Heart right ventricle (tissue), 16 donors: ENCODE measurements at regions not wholly inside any gene's neighbourhood (a gene's known extent, or its start where the extent isn't known, plus 50 kb on each side); places are given as distances from the start of the nearest gene placed in this dataset.
"Not testable (repeated sequence)": the region's sequence is repeated elsewhere in the genome, so short reads cannot be mapped to it uniquely, and the experiment has no call there.

Experiments
- ATAC-seq, 8 donors: fragments of 200-7000 bp; cut with Tn5 transposase; one replicate each; pipeline ENCODE4 v1.9.1; 2020; ENCODE audit warnings: mild to moderate bottlenecking in 8 of 8, moderate library complexity in 8 of 8, moderate number of reproducible peaks in 1 of 8
- DNase-seq, 2 donors: peaks; one replicate each; pipeline ENCODE4 v3.0.0-alpha.2; 2020
- H3K27ac ChIP-seq, 10 donors: fragments of 200-600 bp; sonication (generic) in 2 of 10; one replicate each; pipeline versions ENCODE4 v1.5.0 to v1.8.0; 2020 to 2022; ENCODE audit warnings: mild to moderate bottlenecking in 3 of 10
- H3K27me3 ChIP-seq, 7 donors: fragments of 200-600 bp; one replicate each; pipeline ENCODE4 v1.8.0; 2021 to 2022; ENCODE audit warnings: mild to moderate bottlenecking in 2 of 7
- H3K36me3 ChIP-seq, 9 donors: fragments of 200-600 bp; sonication (generic) in 1 of 9; one replicate each; pipeline versions ENCODE4 v1.5.0 to v1.8.0; 2020 to 2022; ENCODE audit warnings: mild to moderate bottlenecking in 2 of 9
- H3K4me1 ChIP-seq, 9 donors: fragments of 200-600 bp; sonication (generic) in 1 of 9; one replicate each; pipeline versions ENCODE4 v1.5.0 to v1.8.0; 2020 to 2022; ENCODE audit warnings: mild to moderate bottlenecking in 4 of 9
- H3K4me3 ChIP-seq, 10 donors: fragments of 200-600 bp; sonication (generic) in 2 of 10; one replicate each; pipeline versions ENCODE4 v1.5.0 to v1.8.0; 2020 to 2022; ENCODE audit warnings: mild to moderate bottlenecking in 7 of 10, moderate library complexity in 2 of 10
- H3K9me3 ChIP-seq, 11 donors: fragments of 200-600 bp in 10 of 11; sonication (generic) in 2 of 11; one replicate each; pipeline versions ENCODE4 v1.5.0 to v1.8.0; 2013 to 2022; ENCODE audit warnings: mild to moderate bottlenecking in 2 of 11, control low read depth in 1 of 11, moderate library complexity in 1 of 11
- CTCF ChIP-seq, 9 donors: fragments of 200-600 bp; sonication (generic) in 2 of 9; IDR thresholded peaks; one replicate each; pipeline versions ENCODE4 v1.5.0 to v1.8.0; 2021 to 2022; ENCODE audit warnings: antibody characterized with exemption in 9 of 9, mild to moderate bottlenecking in 5 of 9, moderate library complexity in 1 of 9
- WGBS, 2 donors: extraction: QIAGEN DNeasy Blood & Tissue Kit; methylation state at CpG; one replicate each; pipeline ENCODE4 v1.1.7; 2013; ENCODE audit warnings: inconsistent platforms in 1 of 2; 5-methylcytosine and 5-hydroxymethylcytosine counted together
- intact Hi-C, 10 donors: fragments of 100-400 bp; cut with DNase I; formaldehyde crosslinking; loops; one replicate each; pipeline versions ENCODE4 v1.11.1 to v1.14.2; 2022
- donor health status: Arrhythmogenic right ventricular cardiomyopathy.
- donor health status: ischemic (EF 13 %, LVEDD 7.1; RV severe dilation, severe dysfunction).
- donor health status: healthy with polysubstance abuse.
- donor health status: DM: no; HTN: yes; CAD: no.
- donor health status: DM: no; HTN: no; CAD: no.
- donor health status: ischemic (EF 25% LVEDD 6.9; RV normal size, moderate dysfunction).
- donor health status: ischemic (EF 25% LVEDD 5.7; RV mildly dilated, moderate dysfunction).
- donor health status: healthy.
- donor health status: DM: yes; HTN: yes; CAD: no.
- donor health status: Ischemic cardiomyopathy.
- donor health status: ischemic (EF 35%, LVEDD 5.7; RV mildly dilated, moderate dysfunction).
- donor health status: nonischemic (EF 11% LVEDD 7.7; RV severe dilation, severe dysfunction).
- donor health status: DM: yes; HTN: yes; CAD: no.
- donor health status: PGD.
- donor health status: ischemic (EF 29% LVEDD 5.4; RV normal size, mild dysfunction).
- donor health status: nonischemic (EF 23%, LVEDD 6.1; RV moderate dilation, normal function).

- Histone ChIP-seq H3K9me3 (peaks cover 0 to 6% (median 0%) of the 10 kb centered on the region in 11 donors), H3K4me3 (no peak overlapping the region), H3K4me1 (peaks cover 0 to 42% (median 24%) of the 10 kb centered on the region in 9 donors), H3K27me3 (no peaks in the 10 kb centered on the region), H3K36me3 (no peaks in the 10 kb centered on the region), H3K27ac (no peak overlapping the region)
- intact Hi-C loops, result loop anchor here in 6 of 10 donors (5.0 to 10.0 kb wide), 5 partner anchors 139 to 1028 kb away; partner anchors contain the start of gene BTG1 (in 1 of the 6)
- ATAC-seq, result no peak
- 83 to 97% methylated on average over 3 of the region's 3 CpGs for whole genome bisulfite sequencing, 2 donors
- no peak for TF ChIP-seq CTCF (IDR thresholded peaks at IDR 0.05)
- no peak for DNase-seq
Observed at GRCh38 chr12:92413286-92413685, 267.6 kb upstream of the BTG1 start.

DNA sequence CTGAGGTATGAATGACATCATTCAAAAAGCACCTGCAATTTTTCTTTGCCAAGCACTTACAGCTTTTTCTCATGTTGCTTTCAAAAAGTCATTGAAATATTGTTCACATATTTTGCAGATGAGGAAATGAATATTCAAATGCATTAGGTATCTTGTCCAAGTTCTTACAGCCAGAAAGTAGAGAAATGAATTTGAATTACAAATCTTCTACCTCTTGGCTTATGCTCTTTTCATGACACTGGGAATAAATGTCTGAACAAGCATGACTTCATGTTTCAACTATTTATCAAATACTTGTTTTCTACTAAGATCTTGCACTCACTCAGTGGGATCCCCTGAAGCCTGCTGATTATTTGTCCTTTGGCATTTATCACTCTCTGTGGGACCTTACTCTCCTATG is 267.2 kb upstream of the BTG1 start:
- Histone ChIP-seq H3K27me3 (no peaks in the 10 kb centered on the region), H3K4me3 (no peak overlapping the region), H3K36me3 (no peaks in the 10 kb centered on the region), H3K4me1 (peaks cover 0 to 43% (median 24%) of the 10 kb centered on the region in 9 donors), H3K27ac (no peak overlapping the region), H3K9me3 (peaks cover 0 to 10% (median 0%) of the 10 kb centered on the region in 11 donors)
- TF ChIP-seq CTCF (IDR thresholded peaks at IDR 0.05), result no peak
- intact Hi-C loops, result loop anchor here in 6 of 10 donors (5.0 to 10.0 kb wide), 5 partner anchors 139 to 1028 kb away; partner anchors contain the start of gene BTG1 (in 1 of the 6)
- no peak for ATAC-seq
- no peak for DNase-seq

- 42 to 51% methylated on average over 2 of the region's 2 CpGs for WGBS, 2 donors
- no peak for TF ChIP-seq CTCF (IDR thresholded peaks at IDR 0.05)
- DNase-seq (no peak), ATAC-seq (peak in 6 of 8 donors; percentile 24 to 77 (median 66))
- Histone ChIP-seq H3K9me3 (peaks cover 0 to 10% (median 0%) of the 10 kb centered on the region in 11 donors), H3K36me3 (no peaks in the 10 kb centered on the region), H3K4me3 (no peak overlapping the region), H3K4me1 (peaks cover 0 to 44% (median 24%) of the 10 kb centered on the region in 9 donors), H3K27ac (peak overlapping the region in 4 of 10 donors; percentile 28 to 51 (median 39)), H3K27me3 (no peaks in the 10 kb centered on the region)
- intact Hi-C loops, result loop anchor here in 6 of 10 donors (5.0 to 10.0 kb wide), 5 partner anchors 141 to 1027 kb away; partner anchors contain the start of gene BTG1 (in 1 of the 6)
Observed at GRCh38 chr12:92411687-92412086, 266.0 kb upstream of the BTG1 start.

GRCh38 chr12:92408072-92408900 is 262.6 kb upstream of the BTG1 start:
- DNase-seq (peak; percentile 11 to 23), ATAC-seq (peak in 5 of 8 donors; percentile 26 to 93 (median 82))
- intact Hi-C loops, result loop anchor here in 1 of 10 donors (10.0 kb wide), 1 partner anchor 263 kb away; the partner anchor contains the start of gene BTG1

DNA sequence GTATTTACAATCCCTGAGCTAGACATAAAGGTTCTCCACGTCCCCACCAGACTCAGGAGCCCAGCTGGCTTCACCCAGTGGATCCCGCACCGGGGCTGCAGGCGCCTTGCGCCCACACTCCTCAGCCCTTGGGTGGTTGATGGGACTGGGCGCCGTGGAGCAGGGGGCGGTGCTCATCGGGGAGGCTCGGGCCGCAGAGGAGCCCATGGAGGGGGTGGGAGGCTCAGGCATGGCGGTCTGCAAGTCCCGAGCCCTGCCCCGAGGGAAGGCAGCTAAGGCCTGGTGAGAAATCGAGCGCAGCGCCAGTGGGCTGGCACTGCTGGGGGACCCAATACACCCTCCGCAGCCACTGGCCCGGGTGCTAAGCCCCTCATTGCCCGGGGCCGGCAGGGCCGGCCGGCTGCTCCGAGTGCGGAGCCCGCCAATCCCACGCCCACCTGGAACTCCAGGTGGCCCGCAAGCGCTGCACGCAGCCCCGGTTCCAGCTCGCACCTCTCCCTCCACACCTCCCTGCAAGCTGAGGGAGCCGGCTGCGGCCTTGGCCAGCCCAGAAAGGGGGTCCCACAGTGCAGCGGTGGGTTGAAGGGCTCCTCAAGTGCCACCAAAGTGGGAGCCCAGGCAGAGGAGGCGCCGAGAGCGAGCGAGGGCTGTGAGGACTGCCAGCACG is 260.9 kb upstream of the BTG1 start:
- not testable (repeated sequence) for DNase-seq, H3K27ac ChIP-seq, H3K4me3 ChIP-seq, H3K27me3 ChIP-seq, ATAC-seq, H3K36me3 ChIP-seq
- Histone ChIP-seq H3K9me3 (peaks cover 0 to 10% (median 0%) of the 10 kb centered on the region in 11 donors), H3K4me1 (peaks cover 0 to 37% (median 9%) of the 10 kb centered on the region in 9 donors)
- WGBS, 2 donors, result 98 to 99% methylated on average over 36 to 40 of the region's 40 CpGs
- intact Hi-C loops, result loop anchor here in 1 of 10 donors (10.0 kb wide), 1 partner anchor 262 kb away; the partner anchor contains the start of gene BTG1

More at GRCh38 chr12:92408072-92408900, 262.6 kb upstream of the BTG1 start:
- H3K27me3 ChIP-seq, result no peaks in the 10 kb centered on the region
- no peak overlapping the region for H3K27ac ChIP-seq
- TF ChIP-seq CTCF (IDR thresholded peaks at IDR 0.05), result peak in 6 of 9 donors; percentile 14 to 56 (median 34)
- peaks cover 0 to 10% (median 0%) of the 10 kb centered on the region in 11 donors for H3K9me3 ChIP-seq
- H3K4me1 ChIP-seq, result peaks cover 0 to 27% (median 18%) of the 10 kb centered on the region in 9 donors
- no peak overlapping the region for H3K4me3 ChIP-seq
- H3K36me3 ChIP-seq, result no peaks in the 10 kb centered on the region

- intact Hi-C loops, result loop anchor here in 1 of 10 donors (10.0 kb wide), 1 partner anchor 261 kb away; the partner anchor contains the start of gene BTG1
- not testable (repeated sequence) for H3K36me3 ChIP-seq, ATAC-seq, H3K27ac ChIP-seq, H3K27me3 ChIP-seq, DNase-seq, H3K4me3 ChIP-seq
- 96% methylated on average over 16 of the region's 16 CpGs for WGBS, 2 donors
- Histone ChIP-seq H3K4me1 (peaks cover 0 to 31% (median 4%) of the 10 kb centered on the region in 9 donors), H3K9me3 (peaks cover 0 to 10% (median 0%) of the 10 kb centered on the region in 11 donors)
Observed at GRCh38 chr12:92405801-92406251, 260.2 kb upstream of the BTG1 start.
